GM10248 (cell line): ENCODE measurements at regions not wholly inside any gene's neighbourhood (a gene's known extent, or its start where the extent isn't known, plus 50 kb on each side); places are given as distances from the start of the nearest gene placed in this dataset.

Experiments
- CTCF ChIA-PET: fragments of 300-600 bp; sonication (Branson Sonifier 250); formaldehyde crosslinking; extraction: SDS; loops from one replicate; lab custom pipeline; 2021; ENCODE audit warnings: antibody characterized with exemption; lab: Yijun Ruan, JAX
- POLR2A ChIA-PET: fragments of 350-650 bp; sonication (Branson Sonifier 250); formaldehyde crosslinking; extraction: SDS; loops from one replicate; lab custom pipeline; 2020; ENCODE audit warnings: antibody characterized with exemption; lab: Yijun Ruan, JAX
- DNase-seq: peaks from one replicate; pipeline ENCODE4 v3.0.0; 2012; ENCODE audit errors: extremely low spot score
- TF ChIP-seq, protein P1 (sequence below): IDR thresholded peaks from 2 replicates; pipeline ENCODE4 v1.5.1; 2012; ENCODE audit warnings: mild to moderate bottlenecking, low read depth; ENCODE audit errors: extremely low read depth, missing control alignments, control extremely low read depth

GRCh38 chr14:101380940-101381339, 180.4 kb upstream of the DIO3 start:
- POLR2A ChIA-PET, result no interaction called here
- no peak for DNase-seq
- TF ChIP-seq, protein P1, sequence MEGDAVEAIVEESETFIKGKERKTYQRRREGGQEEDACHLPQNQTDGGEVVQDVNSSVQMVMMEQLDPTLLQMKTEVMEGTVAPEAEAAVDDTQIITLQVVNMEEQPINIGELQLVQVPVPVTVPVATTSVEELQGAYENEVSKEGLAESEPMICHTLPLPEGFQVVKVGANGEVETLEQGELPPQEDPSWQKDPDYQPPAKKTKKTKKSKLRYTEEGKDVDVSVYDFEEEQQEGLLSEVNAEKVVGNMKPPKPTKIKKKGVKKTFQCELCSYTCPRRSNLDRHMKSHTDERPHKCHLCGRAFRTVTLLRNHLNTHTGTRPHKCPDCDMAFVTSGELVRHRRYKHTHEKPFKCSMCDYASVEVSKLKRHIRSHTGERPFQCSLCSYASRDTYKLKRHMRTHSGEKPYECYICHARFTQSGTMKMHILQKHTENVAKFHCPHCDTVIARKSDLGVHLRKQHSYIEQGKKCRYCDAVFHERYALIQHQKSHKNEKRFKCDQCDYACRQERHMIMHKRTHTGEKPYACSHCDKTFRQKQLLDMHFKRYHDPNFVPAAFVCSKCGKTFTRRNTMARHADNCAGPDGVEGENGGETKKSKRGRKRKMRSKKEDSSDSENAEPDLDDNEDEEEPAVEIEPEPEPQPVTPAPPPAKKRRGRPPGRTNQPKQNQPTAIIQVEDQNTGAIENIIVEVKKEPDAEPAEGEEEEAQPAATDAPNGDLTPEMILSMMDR, result no peak
- CTCF ChIA-PET, result no interaction called here

DNA sequence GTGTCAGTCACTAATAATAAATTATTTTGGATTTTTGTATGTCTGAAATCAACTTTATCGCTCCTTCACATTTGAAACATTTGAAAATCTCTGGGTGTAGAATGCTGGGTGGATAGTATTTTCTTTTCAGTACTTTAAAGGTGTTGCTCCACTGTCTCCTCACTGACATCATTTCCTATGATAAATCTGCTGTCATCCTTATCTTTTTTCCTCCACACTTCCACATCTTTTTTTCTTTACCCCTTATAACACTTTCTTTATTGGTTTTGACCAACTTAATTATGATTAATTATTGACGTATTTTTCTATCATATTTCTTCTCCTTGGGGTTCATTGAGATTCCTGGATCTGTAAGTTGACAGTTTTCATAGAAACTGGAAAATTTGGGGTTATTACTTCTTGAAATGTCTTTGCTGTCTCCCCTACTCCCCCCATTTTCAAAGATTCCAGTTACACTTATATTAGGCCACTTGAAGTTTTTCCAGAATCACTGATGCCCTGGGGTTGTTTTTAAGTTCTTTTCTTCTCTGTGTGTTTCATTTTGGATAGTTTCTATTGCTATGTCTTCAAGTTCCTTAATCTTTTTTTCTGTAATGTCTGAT, 177.5 kb upstream of the DIO3 start:
- ChIA-PET CTCF (no interaction called here), POLR2A (no interaction called here)
- TF ChIP-seq, protein P1, result no peak
- DNase-seq, result no peak

- DNase-seq, result no peak
- ChIA-PET POLR2A (no interaction called here), CTCF (no interaction called here)
- TF ChIP-seq, protein P1, result no peak
Observed at GRCh38 chr14:101394374-101394773, 166.9 kb upstream of the DIO3 start.

DNA sequence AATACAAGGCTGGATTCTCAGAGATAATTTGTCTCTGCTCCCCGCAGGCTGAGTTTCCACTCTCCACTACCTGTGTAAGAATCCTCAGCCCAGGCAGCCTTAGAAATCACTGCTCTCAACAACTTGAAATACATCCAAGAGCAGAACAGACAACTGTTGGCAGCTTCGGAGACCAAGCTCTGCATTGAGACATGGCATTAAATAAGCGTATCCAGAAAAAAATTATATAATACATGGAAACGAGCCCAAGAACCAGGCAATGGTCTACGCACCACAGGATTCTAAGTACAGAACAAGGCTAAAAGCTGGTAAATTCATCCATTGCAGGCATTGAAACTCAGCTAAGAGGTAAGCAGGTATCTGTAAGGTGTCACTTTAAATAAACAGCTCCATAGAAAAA, 165.5 kb upstream of the DIO3 start:
- CTCF ChIA-PET, result no interaction called here
- TF ChIP-seq, protein P1, result no peak
- POLR2A ChIA-PET, result no interaction called here
- no peak for DNase-seq

DNA sequence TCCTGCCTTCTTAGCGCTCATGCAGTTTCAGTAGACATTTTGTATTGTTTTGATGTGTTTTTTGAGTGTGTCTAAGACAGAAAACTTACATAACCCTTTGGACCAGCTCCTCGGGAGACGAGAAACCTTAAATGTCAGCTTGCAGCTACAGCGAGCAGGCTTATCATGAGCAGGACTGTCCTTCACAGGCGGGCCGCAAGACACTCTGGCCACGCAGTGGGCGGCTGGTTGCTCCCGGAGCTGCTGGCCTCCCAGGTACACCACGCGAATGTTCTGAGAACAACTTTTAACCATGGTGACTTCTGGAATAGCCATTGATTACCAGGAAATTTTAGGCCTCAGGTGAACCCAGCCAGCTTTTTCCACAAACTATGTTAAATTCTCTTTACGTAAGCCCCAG, 164.1 kb upstream of the DIO3 start:
- POLR2A ChIA-PET, result no interaction called here

DNA sequence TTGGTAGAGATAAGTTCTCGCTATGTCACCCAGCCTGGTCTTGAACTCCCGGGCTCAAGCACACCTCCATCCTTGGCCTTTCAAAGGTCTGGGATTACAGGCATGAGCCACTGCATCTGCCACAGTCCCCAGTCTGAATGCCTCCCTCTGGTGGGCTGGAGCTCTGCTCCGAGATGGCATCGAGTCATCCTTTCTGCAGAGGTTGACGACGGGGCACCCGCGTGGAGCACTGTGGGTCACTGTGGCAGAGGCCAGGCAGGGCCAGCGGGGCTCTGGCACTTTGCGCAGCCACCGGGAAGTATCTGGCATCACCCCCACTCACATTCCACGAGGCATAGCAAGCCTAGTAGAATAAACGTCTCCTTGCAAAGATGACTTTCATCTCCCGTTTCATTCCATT, 163.3 kb upstream of the DIO3 start:
- no peak for DNase-seq
- TF ChIP-seq, protein P1, result no peak
- ChIA-PET POLR2A (no interaction called here), CTCF (no interaction called here)

More for the DNA sequence above, 164.1 kb upstream of the DIO3 start:
- DNase-seq, result peak; percentile 4
- CTCF ChIA-PET, result no interaction called here
- TF ChIP-seq, protein P1, result no peak
